GM23338 (cell line): ENCODE measurements at regions not wholly inside any gene's neighbourhood (a gene's known extent, or its start where the extent isn't known, plus 50 kb on each side); places are given as distances from the start of the nearest gene placed in this dataset.

Experiments used
- ATAC-seq: fragments of 200-7000 bp; cut with Tn5 transposase; 3 replicates; pipeline ENCODE4 v1.9.1; 2020
- DNase-seq: peaks from one replicate; pipeline ENCODE4 v3.0.0-alpha.2; 2015; ENCODE audit warnings: low spot score
- H2AFZ ChIP-seq: fragments of 200-600 bp; sonication (generic); 2 replicates; pipeline ENCODE4 v1.8.0; 2016; ENCODE audit warnings: antibody characterized with exemption, mild to moderate bottlenecking, moderate library complexity
- H3F3A ChIP-seq: fragments of 200-600 bp; sonication (generic); replicated peaks from 2 replicates; pipeline ENCODE4 v1.8.0; 2017; ENCODE audit warnings: antibody characterized with exemption, mixed run types, low read depth
- H3K27ac ChIP-seq: fragments of 200-600 bp; sonication (generic); 2 replicates; pipeline ENCODE4 v1.6.1; 2016; ENCODE audit warnings: low read depth
- H3K27me3 ChIP-seq: fragments of 200-600 bp; sonication (generic); 2 replicates; pipeline ENCODE4 v1.8.0; 2016; ENCODE audit warnings: mild to moderate bottlenecking, mixed run types, moderate library complexity; ENCODE audit not compliant: insufficient read depth
- H3K36me3 ChIP-seq: fragments of 200-600 bp; sonication (generic); 2 replicates; pipeline ENCODE4 v1.8.0; 2016; ENCODE audit warnings: mild to moderate bottlenecking; ENCODE audit not compliant: insufficient read depth
- H3K4me1 ChIP-seq: fragments of 200-600 bp; sonication (generic); 2 replicates; pipeline ENCODE4 v1.8.0; 2016; ENCODE audit warnings: mild to moderate bottlenecking, moderate library complexity; ENCODE audit not compliant: insufficient read depth
- H3K4me2 ChIP-seq: fragments of 200-600 bp; sonication (generic); 2 replicates; pipeline ENCODE4 v1.7.1; 2017; ENCODE audit warnings: mixed run types
- H3K4me3 ChIP-seq: fragments of 200-600 bp; sonication (generic); 2 replicates; pipeline ENCODE4 v1.6.1; 2016; ENCODE audit warnings: mixed run types
- H3K79me2 ChIP-seq: fragments of 200-600 bp; sonication (generic); replicated peaks from 2 replicates; pipeline ENCODE4 v1.8.0; 2017; ENCODE audit warnings: mild to moderate bottlenecking; ENCODE audit not compliant: insufficient read depth
- H3K9me2 ChIP-seq: fragments of 200-600 bp; sonication (generic); 2 replicates; pipeline ENCODE4 v1.8.0; 2017; ENCODE audit not compliant: insufficient read depth
- H4K20me1 ChIP-seq: fragments of 200-600 bp; sonication (generic); replicated peaks from 2 replicates; pipeline ENCODE4 v1.8.0; 2017; ENCODE audit warnings: mild to moderate bottlenecking; ENCODE audit not compliant: insufficient read depth
- H3K27ac Mint-ChIP-seq: 2 replicates; pipeline ENCODE4 v1.8.0; 2020; ENCODE audit warnings: inconsistent platforms, mild to moderate bottlenecking, moderate library complexity, mixed read lengths
- H3K27me3 Mint-ChIP-seq: 3 replicates; pipeline ENCODE4 v1.8.0; 2022; ENCODE audit warnings: low read depth, mild to moderate bottlenecking, moderate library complexity, mixed read lengths, inconsistent platforms; ENCODE audit not compliant: insufficient read depth, poor library complexity
- H3K36me3 Mint-ChIP-seq: 3 replicates; pipeline ENCODE4 v1.8.0; 2021; ENCODE audit warnings: low read depth, mild to moderate bottlenecking, inconsistent platforms, moderate library complexity, mixed read lengths
- H3K4me1 Mint-ChIP-seq: 3 replicates; pipeline ENCODE4 v1.8.0; 2020; ENCODE audit warnings: mild to moderate bottlenecking, inconsistent platforms, mixed read lengths
- H3K4me3 Mint-ChIP-seq: 3 replicates; pipeline ENCODE4 v1.8.0; 2021; ENCODE audit warnings: moderate library complexity, mild to moderate bottlenecking, inconsistent platforms, mixed read lengths
- H3K9me3 Mint-ChIP-seq: 3 replicates; pipeline ENCODE4 v1.8.0; 2020; ENCODE audit warnings: moderate library complexity, mild to moderate bottlenecking, inconsistent platforms, mixed read lengths
- CREB1 ChIP-seq: fragments of 250-450 bp; sonication (Bioruptor Pico); IDR thresholded peaks from 2 replicates; pipeline ENCODE4 v1.5.0; 2020; ENCODE audit warnings: low read depth, mild to moderate bottlenecking, moderate library complexity
- EZH2 ChIP-seq: fragments of 200-600 bp; sonication (generic); IDR thresholded peaks from one replicate; pipeline ENCODE4 v1.8.0; 2017; ENCODE audit warnings: antibody characterized with exemption, mild to moderate bottlenecking, low read depth; ENCODE audit not compliant: unreplicated experiment
- EZH2phosphoT487 ChIP-seq: fragments of 200-600 bp; sonication (generic); IDR thresholded peaks from one replicate; pipeline ENCODE4 v1.8.1; 2018; ENCODE audit warnings: antibody characterized with exemption; ENCODE audit not compliant: unreplicated experiment
- NANOG ChIP-seq: IDR thresholded peaks from 2 replicates; pipeline ENCODE4 v1.6.1; 2016; ENCODE audit warnings: antibody characterized with exemption, borderline replicate concordance
- POLR2AphosphoS5 ChIP-seq: IDR thresholded peaks from 2 replicates; pipeline ENCODE4 v1.6.1; 2016; ENCODE audit warnings: antibody characterized with exemption, low read depth
- STAT1 ChIP-seq: IDR thresholded peaks from one replicate; pipeline ENCODE4 v1.6.1; 2016; ENCODE audit warnings: antibody characterized with exemption; ENCODE audit not compliant: unreplicated experiment
- ZNF114 ChIP-seq: fragments of 250-450 bp; sonication (Bioruptor Pico); IDR thresholded peaks from 2 replicates; pipeline ENCODE4 v1.5.0; 2020; ENCODE audit warnings: mild to moderate bottlenecking, moderate library complexity
- ZNF331 ChIP-seq: fragments of 250-450 bp; sonication (Bioruptor Pico); IDR thresholded peaks from 2 replicates; pipeline ENCODE4 v1.5.0; 2020; ENCODE audit warnings: low read depth, mild to moderate bottlenecking, moderate library complexity
- TF ChIP-seq, protein P1 (sequence below): fragments of 250-450 bp; sonication (Bioruptor Pico); IDR thresholded peaks from 2 replicates; pipeline ENCODE4 v1.5.0; 2020; ENCODE audit warnings: mild to moderate bottlenecking, moderate library complexity
- TF ChIP-seq, protein P2 (sequence below), 2 experiments: fragments of 200-600 bp in 1 of 2; sonication (generic) in 1 of 2; conservative IDR thresholded peaks; 2 replicates each; pipeline versions ENCODE4 v1.5.1 to v1.6.1; 2016 to 2017; ENCODE audit warnings: antibody characterized with exemption in 2 of 2, low read depth in 2 of 2, mild to moderate bottlenecking in 2 of 2, moderate library complexity in 1 of 2
- TF ChIP-seq, protein P3 (sequence below): IDR thresholded peaks from 2 replicates; pipeline ENCODE4 v1.6.1; 2016; ENCODE audit warnings: antibody characterized with exemption

GRCh38 chr11:37320921-37321320, 722.9 kb upstream of the RAG2 start:
- DNase-seq = no peak
- H3K4me1 Mint-ChIP-seq = no peaks in the 10 kb centered on the region
- H3K27me3 Mint-ChIP-seq = no peaks in the 10 kb centered on the region
- peaks cover 9% of the 10 kb centered on the region; the same call in 2 of the 3 replicates for H3K36me3 Mint-ChIP-seq
- H3K27me3 ChIP-seq = no peaks in the 10 kb centered on the region
- no peak overlapping the region for H3K4me3 Mint-ChIP-seq
- no peak for ATAC-seq
- H3K4me2 ChIP-seq = no peak overlapping the region
- no peak overlapping the region for H3K4me3 ChIP-seq
- H3F3A ChIP-seq = no peaks in the 10 kb centered on the region
- no peak overlapping the region for H3K27ac ChIP-seq
- H3K9me2 ChIP-seq = no peaks in the 10 kb centered on the region
- no peak overlapping the region for H3K27ac Mint-ChIP-seq
- H3K9me3 Mint-ChIP-seq = peaks cover 51% of the 10 kb centered on the region
- no peak overlapping the region for H2AFZ ChIP-seq
- TF ChIP-seq EZH2 (no peak), EZH2phosphoT487 (no peak), STAT1 (no peak), NANOG (no peak), CREB1 (CRISPR knock-in tag) (no peak), ZNF114 (no peak)
- TF ChIP-seq, protein P1, sequence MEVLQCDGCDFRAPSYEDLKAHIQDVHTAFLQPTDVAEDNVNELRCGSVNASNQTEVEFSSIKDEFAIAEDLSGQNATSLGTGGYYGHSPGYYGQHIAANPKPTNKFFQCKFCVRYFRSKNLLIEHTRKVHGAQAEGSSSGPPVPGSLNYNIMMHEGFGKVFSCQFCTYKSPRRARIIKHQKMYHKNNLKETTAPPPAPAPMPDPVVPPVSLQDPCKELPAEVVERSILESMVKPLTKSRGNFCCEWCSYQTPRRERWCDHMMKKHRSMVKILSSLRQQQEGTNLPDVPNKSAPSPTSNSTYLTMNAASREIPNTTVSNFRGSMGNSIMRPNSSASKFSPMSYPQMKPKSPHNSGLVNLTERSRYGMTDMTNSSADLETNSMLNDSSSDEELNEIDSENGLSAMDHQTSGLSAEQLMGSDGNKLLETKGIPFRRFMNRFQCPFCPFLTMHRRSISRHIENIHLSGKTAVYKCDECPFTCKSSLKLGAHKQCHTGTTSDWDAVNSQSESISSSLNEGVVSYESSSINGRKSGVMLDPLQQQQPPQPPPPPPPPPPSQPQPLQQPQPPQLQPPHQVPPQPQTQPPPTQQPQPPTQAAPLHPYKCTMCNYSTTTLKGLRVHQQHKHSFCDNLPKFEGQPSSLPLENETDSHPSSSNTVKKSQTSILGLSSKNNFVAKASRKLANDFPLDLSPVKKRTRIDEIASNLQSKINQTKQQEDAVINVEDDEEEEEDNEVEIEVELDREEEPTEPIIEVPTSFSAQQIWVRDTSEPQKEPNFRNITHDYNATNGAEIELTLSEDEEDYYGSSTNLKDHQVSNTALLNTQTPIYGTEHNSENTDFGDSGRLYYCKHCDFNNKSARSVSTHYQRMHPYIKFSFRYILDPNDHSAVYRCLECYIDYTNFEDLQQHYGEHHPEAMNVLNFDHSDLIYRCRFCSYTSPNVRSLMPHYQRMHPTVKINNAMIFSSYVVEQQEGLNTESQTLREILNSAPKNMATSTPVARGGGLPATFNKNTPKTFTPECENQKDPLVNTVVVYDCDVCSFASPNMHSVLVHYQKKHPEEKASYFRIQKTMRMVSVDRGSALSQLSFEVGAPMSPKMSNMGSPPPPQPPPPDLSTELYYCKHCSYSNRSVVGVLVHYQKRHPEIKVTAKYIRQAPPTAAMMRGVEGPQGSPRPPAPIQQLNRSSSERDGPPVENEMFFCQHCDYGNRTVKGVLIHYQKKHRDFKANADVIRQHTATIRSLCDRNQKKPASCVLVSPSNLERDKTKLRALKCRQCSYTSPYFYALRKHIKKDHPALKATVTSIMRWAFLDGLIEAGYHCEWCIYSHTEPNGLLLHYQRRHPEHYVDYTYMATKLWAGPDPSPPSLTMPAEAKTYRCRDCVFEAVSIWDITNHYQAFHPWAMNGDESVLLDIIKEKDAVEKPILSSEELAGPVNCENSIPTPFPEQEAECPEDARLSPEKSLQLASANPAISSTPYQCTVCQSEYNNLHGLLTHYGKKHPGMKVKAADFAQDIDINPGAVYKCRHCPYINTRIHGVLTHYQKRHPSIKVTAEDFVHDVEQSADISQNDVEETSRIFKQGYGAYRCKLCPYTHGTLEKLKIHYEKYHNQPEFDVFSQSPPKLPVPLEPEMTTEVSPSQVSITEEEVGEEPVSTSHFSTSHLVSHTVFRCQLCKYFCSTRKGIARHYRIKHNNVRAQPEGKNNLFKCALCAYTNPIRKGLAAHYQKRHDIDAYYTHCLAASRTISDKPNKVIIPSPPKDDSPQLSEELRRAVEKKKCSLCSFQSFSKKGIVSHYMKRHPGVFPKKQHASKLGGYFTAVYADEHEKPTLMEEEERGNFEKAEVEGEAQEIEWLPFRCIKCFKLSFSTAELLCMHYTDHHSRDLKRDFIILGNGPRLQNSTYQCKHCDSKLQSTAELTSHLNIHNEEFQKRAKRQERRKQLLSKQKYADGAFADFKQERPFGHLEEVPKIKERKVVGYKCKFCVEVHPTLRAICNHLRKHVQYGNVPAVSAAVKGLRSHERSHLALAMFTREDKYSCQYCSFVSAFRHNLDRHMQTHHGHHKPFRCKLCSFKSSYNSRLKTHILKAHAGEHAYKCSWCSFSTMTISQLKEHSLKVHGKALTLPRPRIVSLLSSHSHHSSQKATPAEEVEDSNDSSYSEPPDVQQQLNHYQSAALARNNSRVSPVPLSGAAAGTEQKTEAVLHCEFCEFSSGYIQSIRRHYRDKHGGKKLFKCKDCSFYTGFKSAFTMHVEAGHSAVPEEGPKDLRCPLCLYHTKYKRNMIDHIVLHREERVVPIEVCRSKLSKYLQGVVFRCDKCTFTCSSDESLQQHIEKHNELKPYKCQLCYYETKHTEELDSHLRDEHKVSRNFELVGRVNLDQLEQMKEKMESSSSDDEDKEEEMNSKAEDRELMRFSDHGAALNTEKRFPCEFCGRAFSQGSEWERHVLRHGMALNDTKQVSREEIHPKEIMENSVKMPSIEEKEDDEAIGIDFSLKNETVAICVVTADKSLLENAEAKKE = no peak
- no peaks in the 10 kb centered on the region for H3K79me2 ChIP-seq
- H4K20me1 ChIP-seq = no peaks in the 10 kb centered on the region
- H3K4me1 ChIP-seq = no peaks in the 10 kb centered on the region
- H3K36me3 ChIP-seq = peaks cover 19% of the 10 kb centered on the region

DNA sequence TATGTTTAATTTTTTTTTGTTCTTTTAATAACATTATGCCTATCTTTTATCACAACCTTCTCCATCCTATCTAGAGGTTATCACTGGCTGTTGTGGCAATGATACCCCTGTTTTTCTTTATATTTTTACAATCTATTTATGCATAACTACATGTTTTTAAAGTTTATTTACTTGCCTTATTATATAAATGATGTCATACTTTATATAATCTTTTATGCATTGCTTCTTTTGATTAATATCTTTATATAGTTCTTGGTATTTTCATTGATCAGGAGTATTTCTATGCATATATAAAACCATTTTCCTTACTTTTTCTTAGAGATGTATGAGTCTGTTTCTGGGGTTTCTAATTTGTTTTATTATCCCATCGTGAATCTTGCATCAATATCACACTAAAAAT, 719.8 kb upstream of the RAG2 start:
- Mint-ChIP-seq H3K27ac (no peak overlapping the region), H3K9me3 (peaks cover 55% of the 10 kb centered on the region), H3K36me3 (peaks cover 15% of the 10 kb centered on the region), H3K4me1 (no peaks in the 10 kb centered on the region), H3K4me3 (no peak overlapping the region), H3K27me3 (no peaks in the 10 kb centered on the region)
- TF ChIP-seq EZH2 (no peak), EZH2phosphoT487 (no peak), ZNF114 (no peak), ZNF331 (no peak), CREB1 (CRISPR knock-in tag) (no peak), STAT1 (no peak), POLR2AphosphoS5 (no peak)
- TF ChIP-seq, protein P2, sequence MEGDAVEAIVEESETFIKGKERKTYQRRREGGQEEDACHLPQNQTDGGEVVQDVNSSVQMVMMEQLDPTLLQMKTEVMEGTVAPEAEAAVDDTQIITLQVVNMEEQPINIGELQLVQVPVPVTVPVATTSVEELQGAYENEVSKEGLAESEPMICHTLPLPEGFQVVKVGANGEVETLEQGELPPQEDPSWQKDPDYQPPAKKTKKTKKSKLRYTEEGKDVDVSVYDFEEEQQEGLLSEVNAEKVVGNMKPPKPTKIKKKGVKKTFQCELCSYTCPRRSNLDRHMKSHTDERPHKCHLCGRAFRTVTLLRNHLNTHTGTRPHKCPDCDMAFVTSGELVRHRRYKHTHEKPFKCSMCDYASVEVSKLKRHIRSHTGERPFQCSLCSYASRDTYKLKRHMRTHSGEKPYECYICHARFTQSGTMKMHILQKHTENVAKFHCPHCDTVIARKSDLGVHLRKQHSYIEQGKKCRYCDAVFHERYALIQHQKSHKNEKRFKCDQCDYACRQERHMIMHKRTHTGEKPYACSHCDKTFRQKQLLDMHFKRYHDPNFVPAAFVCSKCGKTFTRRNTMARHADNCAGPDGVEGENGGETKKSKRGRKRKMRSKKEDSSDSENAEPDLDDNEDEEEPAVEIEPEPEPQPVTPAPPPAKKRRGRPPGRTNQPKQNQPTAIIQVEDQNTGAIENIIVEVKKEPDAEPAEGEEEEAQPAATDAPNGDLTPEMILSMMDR (conservative IDR thresholded peaks at IDR 0.05; ENCODE audit: low read depth in 2 of 2) = no peak
- TF ChIP-seq, protein P3, sequence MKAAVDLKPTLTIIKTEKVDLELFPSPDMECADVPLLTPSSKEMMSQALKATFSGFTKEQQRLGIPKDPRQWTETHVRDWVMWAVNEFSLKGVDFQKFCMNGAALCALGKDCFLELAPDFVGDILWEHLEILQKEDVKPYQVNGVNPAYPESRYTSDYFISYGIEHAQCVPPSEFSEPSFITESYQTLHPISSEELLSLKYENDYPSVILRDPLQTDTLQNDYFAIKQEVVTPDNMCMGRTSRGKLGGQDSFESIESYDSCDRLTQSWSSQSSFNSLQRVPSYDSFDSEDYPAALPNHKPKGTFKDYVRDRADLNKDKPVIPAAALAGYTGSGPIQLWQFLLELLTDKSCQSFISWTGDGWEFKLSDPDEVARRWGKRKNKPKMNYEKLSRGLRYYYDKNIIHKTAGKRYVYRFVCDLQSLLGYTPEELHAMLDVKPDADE = no peak
- ATAC-seq (no peak), DNase-seq (no peak)
- no peak overlapping the region for H2AFZ ChIP-seq
- H4K20me1 ChIP-seq = no peaks in the 10 kb centered on the region
- peaks cover 18% of the 10 kb centered on the region for H3K36me3 ChIP-seq
- H3K4me3 ChIP-seq = no peak overlapping the region
- H3K79me2 ChIP-seq = no peaks in the 10 kb centered on the region
- H3F3A ChIP-seq = no peaks in the 10 kb centered on the region
- H3K9me2 ChIP-seq = no peaks in the 10 kb centered on the region
- no peaks in the 10 kb centered on the region for H3K27me3 ChIP-seq
- no peaks in the 10 kb centered on the region for H3K4me1 ChIP-seq
- H3K4me2 ChIP-seq = no peak overlapping the region
- no peak overlapping the region for H3K27ac ChIP-seq
